WTC11 (cell line): ENCODE measurements at regions not wholly inside any gene's neighbourhood (a gene's known extent, or its start where the extent isn't known, plus 50 kb on each side); places are given as distances from the start of the nearest gene placed in this dataset.

Source experiments
- ATAC-seq: fragments of 200-7000 bp; cut with Tn5 transposase; 2 replicates; pipeline ENCODE4 v1.10.0; 2021; ENCODE audit warnings: mild to moderate bottlenecking, moderate library complexity
- CTCF ChIA-PET: fragments of 300-600 bp; sonication (Branson Sonifier 250); formaldehyde crosslinking; loops from one replicate; lab custom pipeline; 2021; ENCODE audit warnings: antibody characterized with exemption; lab: Charles Lee
- POLR2A ChIA-PET: fragments of 350-600 bp; sonication (Branson Sonifier 250); formaldehyde crosslinking; loops from one replicate; lab custom pipeline; 2021; ENCODE audit warnings: antibody characterized with exemption; lab: Charles Lee
- DNase-seq: peaks from one replicate; pipeline ENCODE4 v3.0.0; 2021; ENCODE audit warnings: low spot score
- H3K27ac Mint-ChIP-seq: 2 replicates; pipeline ENCODE4 v1.8.0; 2021; ENCODE audit warnings: mixed read lengths
- H3K27me3 Mint-ChIP-seq: 2 replicates; pipeline ENCODE4 v1.8.0; 2021; ENCODE audit warnings: low read depth, mild to moderate bottlenecking, moderate library complexity, mixed read lengths
- H3K36me3 Mint-ChIP-seq: 2 replicates; pipeline ENCODE4 v1.8.0; 2021; ENCODE audit warnings: mixed read lengths
- H3K4me1 Mint-ChIP-seq: 2 replicates; pipeline ENCODE4 v1.8.0; 2022; ENCODE audit warnings: mixed read lengths
- H3K4me3 Mint-ChIP-seq: 2 replicates; pipeline ENCODE4 v1.8.0; 2021; ENCODE audit warnings: mild to moderate bottlenecking, moderate library complexity, mixed read lengths
- H3K9me3 Mint-ChIP-seq: 2 replicates; pipeline ENCODE4 v1.8.0; 2021; ENCODE audit warnings: mixed read lengths
- CREB1 ChIP-seq: sonication (generic); formaldehyde crosslinking; IDR thresholded peaks from 2 replicates; pipeline ENCODE4 v1.8.0; 2023; ENCODE audit warnings: mild to moderate bottlenecking, missing genetic modification reagents
- HMGA2 ChIP-seq: fragments of 250-450 bp; sonication (Bioruptor Pico); IDR thresholded peaks from 2 replicates; pipeline ENCODE4 v1.4.0; 2021; ENCODE audit warnings: mild to moderate bottlenecking, moderate library complexity
- JAZF1 ChIP-seq: fragments of 250-450 bp; sonication (Bioruptor Pico); IDR thresholded peaks from 2 replicates; pipeline ENCODE4 v1.9.0; 2021; ENCODE audit warnings: moderate library complexity, mild to moderate bottlenecking, inconsistent platforms
- KAT7 ChIP-seq: sonication (generic); formaldehyde crosslinking; IDR thresholded peaks from 2 replicates; pipeline ENCODE4 v1.8.1; 2023; ENCODE audit warnings: missing genetic modification reagents, mild to moderate bottlenecking, borderline replicate concordance
- NFATC4 ChIP-seq: fragments of 250-450 bp; sonication (Bioruptor Pico); IDR thresholded peaks from 2 replicates; pipeline ENCODE4 v1.9.0; 2021; ENCODE audit warnings: mild to moderate bottlenecking
- NFE2L1 ChIP-seq: sonication (generic); formaldehyde crosslinking; IDR thresholded peaks from 2 replicates; pipeline ENCODE4 v1.8.1; 2023; ENCODE audit warnings: missing genetic modification reagents
- NR2C2 ChIP-seq: sonication (generic); formaldehyde crosslinking; IDR thresholded peaks from 2 replicates; pipeline ENCODE4 v1.8.0; 2022; ENCODE audit warnings: mild to moderate bottlenecking, missing genetic modification reagents
- SMAD4 ChIP-seq: sonication (generic); formaldehyde crosslinking; IDR thresholded peaks from 2 replicates; pipeline ENCODE4 v1.8.0; 2022; ENCODE audit warnings: mild to moderate bottlenecking, missing genetic modification reagents
- SOX15 ChIP-seq: fragments of 250-450 bp; sonication (Bioruptor Pico); IDR thresholded peaks from 2 replicates; pipeline ENCODE4 v1.9.0; 2021; ENCODE audit warnings: mild to moderate bottlenecking
- ZNF232 ChIP-seq: sonication (generic); formaldehyde crosslinking; IDR thresholded peaks from 2 replicates; pipeline ENCODE4 v1.8.0; 2022; ENCODE audit warnings: mild to moderate bottlenecking, missing genetic modification reagents
- ZNF416 ChIP-seq: fragments of 250-450 bp; sonication (Bioruptor Pico); IDR thresholded peaks from 2 replicates; pipeline ENCODE4 v1.9.0; 2021; ENCODE audit warnings: mild to moderate bottlenecking, inconsistent platforms
- TF ChIP-seq, protein P1 (sequence below): sonication (generic); formaldehyde crosslinking; conservative IDR thresholded peaks from 2 replicates; pipeline ENCODE4 v1.8.1; 2023; ENCODE audit warnings: mild to moderate bottlenecking, low read depth, missing genetic modification reagents, moderate library complexity
- TF ChIP-seq, protein P2 (sequence below): sonication (generic); formaldehyde crosslinking; IDR thresholded peaks from 2 replicates; pipeline ENCODE4 v1.8.0; 2022; ENCODE audit warnings: mild to moderate bottlenecking, missing genetic modification reagents
- TF ChIP-seq, protein P3 (sequence below): fragments of 250-450 bp; sonication (Bioruptor Pico); IDR thresholded peaks from 2 replicates; pipeline ENCODE4 v1.9.0; 2021; ENCODE audit warnings: mild to moderate bottlenecking
- TF ChIP-seq, protein P4 (sequence below): sonication (generic); formaldehyde crosslinking; IDR thresholded peaks from 2 replicates; pipeline ENCODE4 v1.8.1; 2023; ENCODE audit warnings: mild to moderate bottlenecking, missing genetic modification reagents
- TF ChIP-seq, protein P5 (sequence below): sonication (generic); formaldehyde crosslinking; IDR thresholded peaks from 2 replicates; pipeline ENCODE4 v1.8.0; 2023; ENCODE audit warnings: missing genetic modification reagents, mild to moderate bottlenecking, borderline replicate concordance
- TF ChIP-seq, protein P6 (sequence below): sonication (generic); formaldehyde crosslinking; IDR thresholded peaks from 2 replicates; pipeline ENCODE4 v1.8.0; 2022; ENCODE audit warnings: mild to moderate bottlenecking, missing genetic modification reagents

DNA sequence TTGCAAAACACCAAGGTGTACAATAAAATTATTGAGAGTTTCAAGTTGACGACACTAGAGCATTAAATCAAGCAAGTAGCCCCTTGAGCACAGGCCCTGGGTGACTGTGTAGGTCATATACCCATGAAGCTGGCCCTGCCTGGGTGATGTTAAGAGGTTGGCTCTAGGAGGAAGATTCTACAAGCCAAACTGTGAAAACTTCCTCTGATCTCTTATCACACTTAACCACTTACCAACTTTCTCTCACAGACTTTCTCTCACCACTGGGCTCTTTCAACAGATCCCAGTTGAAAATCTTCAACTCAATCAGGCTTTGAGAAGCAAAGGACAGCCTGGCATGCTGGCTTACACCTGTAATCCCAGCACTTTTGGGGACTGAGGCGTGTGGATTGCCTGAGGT is 186.9 kb upstream of the BTG1 start (continued):
- TF ChIP-seq CREB1 (CRISPR knock-in tag) (no peak), NFATC4 (no peak), SMAD4 (CRISPR knock-in tag) (no peak)
- TF ChIP-seq, protein P1, sequence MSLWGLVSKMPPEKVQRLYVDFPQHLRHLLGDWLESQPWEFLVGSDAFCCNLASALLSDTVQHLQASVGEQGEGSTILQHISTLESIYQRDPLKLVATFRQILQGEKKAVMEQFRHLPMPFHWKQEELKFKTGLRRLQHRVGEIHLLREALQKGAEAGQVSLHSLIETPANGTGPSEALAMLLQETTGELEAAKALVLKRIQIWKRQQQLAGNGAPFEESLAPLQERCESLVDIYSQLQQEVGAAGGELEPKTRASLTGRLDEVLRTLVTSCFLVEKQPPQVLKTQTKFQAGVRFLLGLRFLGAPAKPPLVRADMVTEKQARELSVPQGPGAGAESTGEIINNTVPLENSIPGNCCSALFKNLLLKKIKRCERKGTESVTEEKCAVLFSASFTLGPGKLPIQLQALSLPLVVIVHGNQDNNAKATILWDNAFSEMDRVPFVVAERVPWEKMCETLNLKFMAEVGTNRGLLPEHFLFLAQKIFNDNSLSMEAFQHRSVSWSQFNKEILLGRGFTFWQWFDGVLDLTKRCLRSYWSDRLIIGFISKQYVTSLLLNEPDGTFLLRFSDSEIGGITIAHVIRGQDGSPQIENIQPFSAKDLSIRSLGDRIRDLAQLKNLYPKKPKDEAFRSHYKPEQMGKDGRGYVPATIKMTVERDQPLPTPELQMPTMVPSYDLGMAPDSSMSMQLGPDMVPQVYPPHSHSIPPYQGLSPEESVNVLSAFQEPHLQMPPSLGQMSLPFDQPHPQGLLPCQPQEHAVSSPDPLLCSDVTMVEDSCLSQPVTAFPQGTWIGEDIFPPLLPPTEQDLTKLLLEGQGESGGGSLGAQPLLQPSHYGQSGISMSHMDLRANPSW (CRISPR knock-in tag): no peak
- TF ChIP-seq, protein P2, sequence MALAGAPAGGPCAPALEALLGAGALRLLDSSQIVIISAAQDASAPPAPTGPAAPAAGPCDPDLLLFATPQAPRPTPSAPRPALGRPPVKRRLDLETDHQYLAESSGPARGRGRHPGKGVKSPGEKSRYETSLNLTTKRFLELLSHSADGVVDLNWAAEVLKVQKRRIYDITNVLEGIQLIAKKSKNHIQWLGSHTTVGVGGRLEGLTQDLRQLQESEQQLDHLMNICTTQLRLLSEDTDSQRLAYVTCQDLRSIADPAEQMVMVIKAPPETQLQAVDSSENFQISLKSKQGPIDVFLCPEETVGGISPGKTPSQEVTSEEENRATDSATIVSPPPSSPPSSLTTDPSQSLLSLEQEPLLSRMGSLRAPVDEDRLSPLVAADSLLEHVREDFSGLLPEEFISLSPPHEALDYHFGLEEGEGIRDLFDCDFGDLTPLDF: no peak

DNA sequence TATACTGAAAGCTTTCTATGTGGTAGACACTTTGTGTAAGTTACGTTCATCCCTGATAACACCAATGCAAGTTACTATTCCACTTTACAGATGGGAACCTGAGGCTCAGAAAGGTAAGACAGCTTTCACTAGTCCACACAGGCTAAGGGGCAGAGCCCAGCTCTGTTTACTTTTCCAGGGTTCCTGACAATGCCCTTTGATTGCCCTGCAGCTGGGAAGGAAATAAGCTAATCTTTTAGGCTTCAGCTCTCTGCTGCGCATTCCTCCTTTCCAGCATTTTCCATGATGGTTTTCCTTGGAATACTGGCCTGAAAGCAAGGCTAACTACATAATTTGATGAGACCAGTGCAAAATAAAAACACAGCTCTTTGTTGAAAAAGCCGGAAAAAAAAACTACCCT is 185.7 kb upstream of the BTG1 start:
- no peak overlapping the region for H3K27ac Mint-ChIP-seq
- no peak overlapping the region for H3K4me3 Mint-ChIP-seq
- no peaks in the 10 kb centered on the region; the same call in 1 of the 2 replicates for H3K27me3 Mint-ChIP-seq
- H3K4me1 Mint-ChIP-seq: peaks cover 16% of the 10 kb centered on the region
- no peak for DNase-seq
- ATAC-seq: peak; percentile 89
- no peak for TF ChIP-seq KAT7
- no peak for TF ChIP-seq ZNF416 (CRISPR knock-in tag)
- ChIA-PET POLR2A (no interaction called here), CTCF (no interaction called here)
- no peaks in the 10 kb centered on the region for H3K36me3 Mint-ChIP-seq
- no peaks in the 10 kb centered on the region for H3K9me3 Mint-ChIP-seq

DNA sequence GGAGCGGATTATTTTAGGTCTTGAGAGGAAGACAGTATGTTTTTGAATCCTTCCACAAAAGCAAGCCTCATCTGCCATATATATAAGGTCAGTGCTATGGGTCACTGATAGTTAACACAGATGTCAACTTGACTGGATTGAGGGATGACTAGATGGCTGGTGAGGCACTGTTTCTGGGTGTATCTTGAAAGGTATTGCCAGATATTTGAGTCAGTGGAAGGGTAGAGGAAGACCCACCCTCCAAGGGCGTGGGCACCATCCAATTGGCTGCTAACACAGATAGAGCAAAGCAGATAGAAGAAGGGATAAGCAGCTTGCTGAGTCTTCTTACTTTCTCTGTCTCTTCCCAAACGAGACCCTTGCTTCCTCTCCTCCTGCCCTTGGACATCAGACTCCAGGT is 185.0 kb upstream of the BTG1 start:
- H3K27me3 Mint-ChIP-seq: no peaks in the 10 kb centered on the region; the same call in 1 of the 2 replicates
- H3K4me3 Mint-ChIP-seq: no peak overlapping the region
- H3K9me3 Mint-ChIP-seq: peaks cover 5% of the 10 kb centered on the region
- DNase-seq (no peak), ATAC-seq (no peak)
- peaks cover 5% of the 10 kb centered on the region; the same call in 1 of the 2 replicates for H3K36me3 Mint-ChIP-seq
- H3K4me1 Mint-ChIP-seq: peaks cover 16% of the 10 kb centered on the region
- H3K27ac Mint-ChIP-seq: no peak overlapping the region
- POLR2A ChIA-PET: no interaction called here
- CTCF ChIA-PET: no interaction called here
- TF ChIP-seq, protein P3, sequence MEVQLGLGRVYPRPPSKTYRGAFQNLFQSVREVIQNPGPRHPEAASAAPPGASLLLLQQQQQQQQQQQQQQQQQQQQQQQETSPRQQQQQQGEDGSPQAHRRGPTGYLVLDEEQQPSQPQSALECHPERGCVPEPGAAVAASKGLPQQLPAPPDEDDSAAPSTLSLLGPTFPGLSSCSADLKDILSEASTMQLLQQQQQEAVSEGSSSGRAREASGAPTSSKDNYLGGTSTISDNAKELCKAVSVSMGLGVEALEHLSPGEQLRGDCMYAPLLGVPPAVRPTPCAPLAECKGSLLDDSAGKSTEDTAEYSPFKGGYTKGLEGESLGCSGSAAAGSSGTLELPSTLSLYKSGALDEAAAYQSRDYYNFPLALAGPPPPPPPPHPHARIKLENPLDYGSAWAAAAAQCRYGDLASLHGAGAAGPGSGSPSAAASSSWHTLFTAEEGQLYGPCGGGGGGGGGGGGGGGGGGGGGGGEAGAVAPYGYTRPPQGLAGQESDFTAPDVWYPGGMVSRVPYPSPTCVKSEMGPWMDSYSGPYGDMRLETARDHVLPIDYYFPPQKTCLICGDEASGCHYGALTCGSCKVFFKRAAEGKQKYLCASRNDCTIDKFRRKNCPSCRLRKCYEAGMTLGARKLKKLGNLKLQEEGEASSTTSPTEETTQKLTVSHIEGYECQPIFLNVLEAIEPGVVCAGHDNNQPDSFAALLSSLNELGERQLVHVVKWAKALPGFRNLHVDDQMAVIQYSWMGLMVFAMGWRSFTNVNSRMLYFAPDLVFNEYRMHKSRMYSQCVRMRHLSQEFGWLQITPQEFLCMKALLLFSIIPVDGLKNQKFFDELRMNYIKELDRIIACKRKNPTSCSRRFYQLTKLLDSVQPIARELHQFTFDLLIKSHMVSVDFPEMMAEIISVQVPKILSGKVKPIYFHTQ (CRISPR knock-in tag): no peak
- TF ChIP-seq NFE2L1 (CRISPR knock-in tag): no peak
- no peak for TF ChIP-seq JAZF1 (CRISPR knock-in tag)
- TF ChIP-seq, protein P4, sequence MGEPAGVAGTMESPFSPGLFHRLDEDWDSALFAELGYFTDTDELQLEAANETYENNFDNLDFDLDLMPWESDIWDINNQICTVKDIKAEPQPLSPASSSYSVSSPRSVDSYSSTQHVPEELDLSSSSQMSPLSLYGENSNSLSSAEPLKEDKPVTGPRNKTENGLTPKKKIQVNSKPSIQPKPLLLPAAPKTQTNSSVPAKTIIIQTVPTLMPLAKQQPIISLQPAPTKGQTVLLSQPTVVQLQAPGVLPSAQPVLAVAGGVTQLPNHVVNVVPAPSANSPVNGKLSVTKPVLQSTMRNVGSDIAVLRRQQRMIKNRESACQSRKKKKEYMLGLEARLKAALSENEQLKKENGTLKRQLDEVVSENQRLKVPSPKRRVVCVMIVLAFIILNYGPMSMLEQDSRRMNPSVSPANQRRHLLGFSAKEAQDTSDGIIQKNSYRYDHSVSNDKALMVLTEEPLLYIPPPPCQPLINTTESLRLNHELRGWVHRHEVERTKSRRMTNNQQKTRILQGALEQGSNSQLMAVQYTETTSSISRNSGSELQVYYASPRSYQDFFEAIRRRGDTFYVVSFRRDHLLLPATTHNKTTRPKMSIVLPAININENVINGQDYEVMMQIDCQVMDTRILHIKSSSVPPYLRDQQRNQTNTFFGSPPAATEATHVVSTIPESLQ: no peak
- TF ChIP-seq, protein P5, sequence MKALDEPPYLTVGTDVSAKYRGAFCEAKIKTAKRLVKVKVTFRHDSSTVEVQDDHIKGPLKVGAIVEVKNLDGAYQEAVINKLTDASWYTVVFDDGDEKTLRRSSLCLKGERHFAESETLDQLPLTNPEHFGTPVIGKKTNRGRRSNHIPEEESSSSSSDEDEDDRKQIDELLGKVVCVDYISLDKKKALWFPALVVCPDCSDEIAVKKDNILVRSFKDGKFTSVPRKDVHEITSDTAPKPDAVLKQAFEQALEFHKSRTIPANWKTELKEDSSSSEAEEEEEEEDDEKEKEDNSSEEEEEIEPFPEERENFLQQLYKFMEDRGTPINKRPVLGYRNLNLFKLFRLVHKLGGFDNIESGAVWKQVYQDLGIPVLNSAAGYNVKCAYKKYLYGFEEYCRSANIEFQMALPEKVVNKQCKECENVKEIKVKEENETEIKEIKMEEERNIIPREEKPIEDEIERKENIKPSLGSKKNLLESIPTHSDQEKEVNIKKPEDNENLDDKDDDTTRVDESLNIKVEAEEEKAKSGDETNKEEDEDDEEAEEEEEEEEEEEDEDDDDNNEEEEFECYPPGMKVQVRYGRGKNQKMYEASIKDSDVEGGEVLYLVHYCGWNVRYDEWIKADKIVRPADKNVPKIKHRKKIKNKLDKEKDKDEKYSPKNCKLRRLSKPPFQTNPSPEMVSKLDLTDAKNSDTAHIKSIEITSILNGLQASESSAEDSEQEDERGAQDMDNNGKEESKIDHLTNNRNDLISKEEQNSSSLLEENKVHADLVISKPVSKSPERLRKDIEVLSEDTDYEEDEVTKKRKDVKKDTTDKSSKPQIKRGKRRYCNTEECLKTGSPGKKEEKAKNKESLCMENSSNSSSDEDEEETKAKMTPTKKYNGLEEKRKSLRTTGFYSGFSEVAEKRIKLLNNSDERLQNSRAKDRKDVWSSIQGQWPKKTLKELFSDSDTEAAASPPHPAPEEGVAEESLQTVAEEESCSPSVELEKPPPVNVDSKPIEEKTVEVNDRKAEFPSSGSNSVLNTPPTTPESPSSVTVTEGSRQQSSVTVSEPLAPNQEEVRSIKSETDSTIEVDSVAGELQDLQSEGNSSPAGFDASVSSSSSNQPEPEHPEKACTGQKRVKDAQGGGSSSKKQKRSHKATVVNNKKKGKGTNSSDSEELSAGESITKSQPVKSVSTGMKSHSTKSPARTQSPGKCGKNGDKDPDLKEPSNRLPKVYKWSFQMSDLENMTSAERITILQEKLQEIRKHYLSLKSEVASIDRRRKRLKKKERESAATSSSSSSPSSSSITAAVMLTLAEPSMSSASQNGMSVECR: no peak
- TF ChIP-seq NFATC4: no peak
- TF ChIP-seq ZNF232: no peak
- no peak for TF ChIP-seq NR2C2 (CRISPR knock-in tag)
- TF ChIP-seq SOX15 (CRISPR knock-in tag): no peak
- TF ChIP-seq, protein P6, sequence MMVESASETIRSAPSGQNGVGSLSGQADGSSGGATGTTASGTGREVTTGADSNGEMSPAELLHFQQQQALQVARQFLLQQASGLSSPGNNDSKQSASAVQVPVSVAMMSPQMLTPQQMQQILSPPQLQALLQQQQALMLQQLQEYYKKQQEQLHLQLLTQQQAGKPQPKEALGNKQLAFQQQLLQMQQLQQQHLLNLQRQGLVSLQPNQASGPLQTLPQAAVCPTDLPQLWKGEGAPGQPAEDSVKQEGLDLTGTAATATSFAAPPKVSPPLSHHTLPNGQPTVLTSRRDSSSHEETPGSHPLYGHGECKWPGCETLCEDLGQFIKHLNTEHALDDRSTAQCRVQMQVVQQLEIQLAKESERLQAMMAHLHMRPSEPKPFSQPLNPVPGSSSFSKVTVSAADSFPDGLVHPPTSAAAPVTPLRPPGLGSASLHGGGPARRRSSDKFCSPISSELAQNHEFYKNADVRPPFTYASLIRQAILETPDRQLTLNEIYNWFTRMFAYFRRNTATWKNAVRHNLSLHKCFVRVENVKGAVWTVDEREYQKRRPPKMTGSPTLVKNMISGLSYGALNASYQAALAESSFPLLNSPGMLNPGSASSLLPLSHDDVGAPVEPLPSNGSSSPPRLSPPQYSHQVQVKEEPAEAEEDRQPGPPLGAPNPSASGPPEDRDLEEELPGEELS (CRISPR knock-in tag): no peak
- TF ChIP-seq HMGA2 (CRISPR knock-in tag): no peak
